Breast epithelium (tissue), 4 donors: ENCODE measurements at regions not wholly inside any gene's neighbourhood (a gene's known extent, or its start where the extent isn't known, plus 50 kb on each side); places are given as distances from the start of the nearest gene placed in this dataset.

Experiments used
- DNase-seq, 2 donors: peaks; one replicate each; pipeline ENCODE4 v3.0.0-alpha.2; 2019; ENCODE audit warnings: low spot score in 2 of 2
- H3K27ac ChIP-seq, 2 donors: fragments of 200-600 bp; sonication (generic) in 1 of 2; one replicate each; pipeline ENCODE4 v1.5.1; 2016 to 2019; ENCODE audit warnings: mild to moderate bottlenecking in 1 of 2
- H3K27me3 ChIP-seq, 2 donors: fragments of 200-600 bp; sonication (generic) in 1 of 2; one replicate each; pipeline versions ENCODE4 v1.5.1 to v1.6.0; 2017 to 2019; ENCODE audit warnings: control low read depth in 1 of 2, mild to moderate bottlenecking in 1 of 2
- H3K36me3 ChIP-seq: fragments of 200-600 bp; one replicate; pipeline ENCODE4 v1.5.1; 2019
- H3K4me1 ChIP-seq, 2 donors: fragments of 200-600 bp; sonication (generic); one replicate each; pipeline ENCODE4 v1.5.1; 2016 to 2019; ENCODE audit warnings: control low read depth in 1 of 2
- H3K4me3 ChIP-seq, 3 donors: fragments of 200-600 bp; sonication (generic); 1 replicate in 2 of 3; 2 replicates in 1 of 3; pipeline ENCODE4 v1.5.1; 2016 to 2019; ENCODE audit warnings: mild to moderate bottlenecking in 3 of 3, moderate library complexity in 2 of 3
- H3K9me3 ChIP-seq, 2 donors: fragments of 200-600 bp; sonication (generic) in 1 of 2; one replicate each; pipeline ENCODE4 v1.5.1; 2016 to 2019; ENCODE audit warnings: control low read depth in 1 of 2
- CTCF ChIP-seq, 3 donors: fragments of 450-650 bp; IDR thresholded peaks; one replicate each; pipeline ENCODE4 v1.5.1; 2016 to 2017; ENCODE audit warnings: antibody characterized with exemption in 3 of 3, mild to moderate bottlenecking in 3 of 3, moderate library complexity in 3 of 3
- POLR2A ChIP-seq: fragments of 450-650 bp; IDR thresholded peaks from one replicate; pipeline ENCODE4 v1.6.1; 2016; ENCODE audit warnings: antibody characterized with exemption, mild to moderate bottlenecking, moderate library complexity
- POLR2AphosphoS5 ChIP-seq, 3 donors: sonication (generic); formaldehyde crosslinking; IDR thresholded peaks; one replicate each; pipeline ENCODE4 v1.6.1; 2017; ENCODE audit warnings: antibody characterized with exemption in 3 of 3
- intact Hi-C: fragments of 100-400 bp; cut with DNase I; formaldehyde crosslinking; loops from one replicate; pipeline ENCODE4 v1.15.1; 2023; ENCODE audit warnings: low total_unique reads

- H3K4me1 ChIP-seq, result no peaks in the 10 kb centered on the region
- H3K9me3 ChIP-seq, result no peaks in the 10 kb centered on the region
- H3K27ac ChIP-seq, result no peak overlapping the region
- no peaks in the 10 kb centered on the region for H3K36me3 ChIP-seq
- TF ChIP-seq CTCF (IDR thresholded peaks at IDR 0.05) (no peak), POLR2A (no peak), POLR2AphosphoS5 (IDR thresholded peaks at IDR 0.05) (no peak)
- no peak overlapping the region for H3K4me3 ChIP-seq
- H3K27me3 ChIP-seq, result no peaks in the 10 kb centered on the region
- intact Hi-C loops, result no loop called here
- no peak for DNase-seq
These were observed 306.7 kb upstream of the CLINT1 start for GRCh38 chr5:158165647-158166046.

DNA sequence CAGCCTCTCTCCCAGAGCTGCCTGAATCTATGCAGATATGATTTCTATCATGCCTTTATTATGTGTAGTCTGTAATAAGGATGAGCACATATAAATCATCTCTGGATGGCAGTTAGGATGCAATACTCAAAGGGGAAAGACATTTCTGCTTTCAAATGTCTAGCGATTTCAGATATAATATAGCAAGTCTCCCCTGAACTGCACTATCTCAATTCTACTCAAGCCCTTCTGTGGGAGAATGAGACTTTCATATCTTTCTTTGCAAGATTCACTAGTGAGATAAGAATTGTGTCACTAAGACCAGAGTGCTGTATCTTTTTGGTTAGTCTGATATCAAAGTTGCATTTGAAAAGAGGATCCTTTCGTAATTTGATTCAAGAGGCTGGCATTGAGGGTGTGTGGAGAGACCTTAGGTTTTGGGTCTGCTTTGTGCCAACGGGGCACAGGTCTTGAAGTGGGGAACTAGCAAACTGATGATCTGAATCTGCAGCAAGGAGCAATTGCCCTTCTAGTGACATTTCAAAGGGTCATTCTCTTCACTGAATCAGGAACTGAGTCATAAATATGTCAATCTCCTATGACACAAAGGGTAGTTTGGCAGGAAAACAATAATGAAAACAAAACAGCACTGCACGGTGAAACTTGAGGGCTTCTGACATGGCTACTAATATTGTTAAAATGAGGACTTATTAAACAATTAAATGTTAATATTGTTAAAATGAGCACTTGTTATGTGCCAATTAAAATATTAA lies 305.5 kb upstream of the CLINT1 start:
- TF ChIP-seq POLR2AphosphoS5 (IDR thresholded peaks at IDR 0.05), result no peak
- no peak for TF ChIP-seq POLR2A
- no peak for TF ChIP-seq CTCF (IDR thresholded peaks at IDR 0.05)
- H3K27me3 ChIP-seq, result no peaks in the 10 kb centered on the region
- no peaks in the 10 kb centered on the region for H3K4me1 ChIP-seq
- H3K36me3 ChIP-seq, result no peaks in the 10 kb centered on the region
- no peak overlapping the region for H3K27ac ChIP-seq
- intact Hi-C loops, result no loop called here
- no peaks in the 10 kb centered on the region for H3K9me3 ChIP-seq
- no peak for DNase-seq
- H3K4me3 ChIP-seq, result no peak overlapping the region

- no peak overlapping the region for H3K4me3 ChIP-seq
- no peaks in the 10 kb centered on the region for H3K27me3 ChIP-seq
- no peak for DNase-seq
- TF ChIP-seq POLR2A (no peak), POLR2AphosphoS5 (IDR thresholded peaks at IDR 0.05) (no peak), CTCF (IDR thresholded peaks at IDR 0.05) (no peak)
- H3K9me3 ChIP-seq, result no peaks in the 10 kb centered on the region
- no peak overlapping the region for H3K27ac ChIP-seq
- no peaks in the 10 kb centered on the region for H3K36me3 ChIP-seq
- intact Hi-C loops, result no loop called here
- H3K4me1 ChIP-seq, result no peaks in the 10 kb centered on the region
These were observed 304.7 kb upstream of the CLINT1 start for GRCh38 chr5:158163451-158164295.

- Histone ChIP-seq H3K27ac (no peak overlapping the region), H3K4me1 (no peaks in the 10 kb centered on the region), H3K4me3 (no peak overlapping the region), H3K27me3 (no peaks in the 10 kb centered on the region), H3K36me3 (no peaks in the 10 kb centered on the region), H3K9me3 (no peaks in the 10 kb centered on the region)
- no peak for DNase-seq
- TF ChIP-seq CTCF (IDR thresholded peaks at IDR 0.05) (no peak), POLR2A (no peak), POLR2AphosphoS5 (IDR thresholded peaks at IDR 0.05) (no peak)
- intact Hi-C loops, result no loop called here
These were observed 303.6 kb upstream of the CLINT1 start for GRCh38 chr5:158162479-158163034.

GRCh38 chr5:158162026-158162425 lies 303.1 kb upstream of the CLINT1 start:
- no peak overlapping the region for H3K4me3 ChIP-seq
- intact Hi-C loops, result no loop called here
- no peaks in the 10 kb centered on the region for H3K27me3 ChIP-seq
- DNase-seq, result no peak
- H3K4me1 ChIP-seq, result no peaks in the 10 kb centered on the region
- no peaks in the 10 kb centered on the region for H3K9me3 ChIP-seq
- TF ChIP-seq CTCF (IDR thresholded peaks at IDR 0.05) (no peak), POLR2A (no peak), POLR2AphosphoS5 (IDR thresholded peaks at IDR 0.05) (no peak)
- no peaks in the 10 kb centered on the region for H3K36me3 ChIP-seq
- no peak overlapping the region for H3K27ac ChIP-seq
